GM18870 (cell line): ENCODE measurements at regions not wholly inside any gene's neighbourhood (a gene's known extent, or its start where the extent isn't known, plus 50 kb on each side); places are given as distances from the start of the nearest gene placed in this dataset.
"Not testable (repeated sequence)": the region's sequence is repeated elsewhere in the genome, so short reads cannot be mapped to it uniquely, and the experiment has no call there.

Experiments used
- ATAC-seq: cut with Tn5 transposase; IDR thresholded peaks from one replicate; pipeline ENCODE4 v1.9.1; 2021; ENCODE audit warnings: moderate library complexity; ENCODE audit not compliant: unreplicated experiment

- ATAC-seq = no peak
Observed at GRCh38 chr5:153939101-153939500, 99.6 kb downstream of the FAM114A2 start.

- no peak for ATAC-seq
Observed at GRCh38 chr5:153938191-153938842, 100.4 kb downstream of the FAM114A2 start.

GRCh38 chr5:153937661-153938060, 101.0 kb downstream of the FAM114A2 start:
- ATAC-seq = no peak

- not testable (repeated sequence) for ATAC-seq
Observed at GRCh38 chr5:153935151-153935550, 103.6 kb downstream of the FAM114A2 start.

GRCh38 chr5:153926201-153926600, 112.5 kb downstream of the FAM114A2 start:
- ATAC-seq = no peak

GRCh38 chr5:153919161-153919560, 119.5 kb downstream of the FAM114A2 start:
- ATAC-seq = no peak

GRCh38 chr5:153907170-153907775, 131.4 kb downstream of the FAM114A2 start:
- no peak for ATAC-seq

GRCh38 chr5:153905219-153905618, 133.5 kb downstream of the FAM114A2 start:
- ATAC-seq = no peak

GRCh38 chr5:153903321-153903720, 135.4 kb downstream of the FAM114A2 start:
- no peak for ATAC-seq

GRCh38 chr5:153902016-153902415, 136.7 kb downstream of the FAM114A2 start:
- no peak for ATAC-seq

- no peak for ATAC-seq
Observed at GRCh38 chr5:153901449-153901848, 137.3 kb downstream of the FAM114A2 start.

GRCh38 chr5:153900703-153901395, 137.9 kb downstream of the FAM114A2 start:
- no peak for ATAC-seq

- ATAC-seq = no peak
Observed at GRCh38 chr5:153899746-153900145, 139.0 kb downstream of the FAM114A2 start.

- ATAC-seq = peak; percentile 99
Observed at GRCh38 chr5:153896701-153897100, 142.0 kb downstream of the FAM114A2 start.

- no peak for ATAC-seq
Observed at GRCh38 chr5:153896117-153896516, 142.6 kb downstream of the FAM114A2 start.

GRCh38 chr5:153895266-153895665, 143.4 kb downstream of the FAM114A2 start:
- ATAC-seq = no peak

GRCh38 chr5:153893817-153894216, 144.9 kb downstream of the FAM114A2 start:
- ATAC-seq = no peak

- no peak for ATAC-seq
Observed at GRCh38 chr5:153891394-153891793, 147.3 kb downstream of the FAM114A2 start.

GRCh38 chr5:153888781-153889180, 149.9 kb downstream of the FAM114A2 start:
- ATAC-seq = no peak

- no peak for ATAC-seq
Observed at GRCh38 chr5:153885141-153885540, 153.6 kb downstream of the FAM114A2 start.

- no peak for ATAC-seq
Observed at GRCh38 chr5:153884612-153884957, 154.1 kb downstream of the FAM114A2 start.
